HG03060 (cell line): ENCODE measurements at regions not wholly inside any gene's neighbourhood (a gene's known extent, or its start where the extent isn't known, plus 50 kb on each side); places are given as distances from the start of the nearest gene placed in this dataset.

Experiments used
- ATAC-seq: cut with Tn5 transposase; IDR thresholded peaks from one replicate; pipeline ENCODE4 v1.9.1; 2021; ENCODE audit warnings: low read depth, moderate number of reproducible peaks; ENCODE audit not compliant: unreplicated experiment

GRCh38 chr7:33837356-33837851, 67.9 kb upstream of the BMPER start:
- no peak for ATAC-seq

- no peak for ATAC-seq
Measured at GRCh38 chr7:33841031-33841430, 64.3 kb upstream of the BMPER start.

- no peak for ATAC-seq
Measured at GRCh38 chr7:33841705-33842129, 63.6 kb upstream of the BMPER start.

GRCh38 chr7:33842150-33842549, 63.2 kb upstream of the BMPER start:
- no peak for ATAC-seq

- ATAC-seq: no peak
Measured at GRCh38 chr7:33845991-33846509, 59.3 kb upstream of the BMPER start.

- no peak for ATAC-seq
Measured at GRCh38 chr7:33849004-33849403, 56.3 kb upstream of the BMPER start.

GRCh38 chr7:33849971-33850559, 55.3 kb upstream of the BMPER start:
- no peak for ATAC-seq

- ATAC-seq: no peak
Measured at GRCh38 chr7:33850768-33851167, 54.6 kb upstream of the BMPER start.

- no peak for ATAC-seq
Measured at GRCh38 chr7:33852838-33853237, 52.5 kb upstream of the BMPER start.

GRCh38 chr7:33853361-33854062, 51.8 kb upstream of the BMPER start:
- ATAC-seq: no peak

GRCh38 chr7:33854178-33854577, 51.2 kb upstream of the BMPER start:
- no peak for ATAC-seq

GRCh38 chr7:33854801-33855350, 50.5 kb upstream of the BMPER start:
- no peak for ATAC-seq
